ENCODE measurements at regions not wholly inside any gene's neighbourhood (a gene's known extent, or its start where the extent isn't known, plus 50 kb on each side); places are given as distances from the start of the nearest gene placed in this dataset.

GRCh38 chr10:10094691-10095090 lies 923.0 kb upstream of the CELF2 start:
- no peak for DNase-seq (ENCODE audit: low read depth, low spot score)

GRCh38 chr10:10096296-10096695 lies 921.4 kb upstream of the CELF2 start:
- DNase-seq (ENCODE audit: low read depth, low spot score), result no peak

- DNase-seq (ENCODE audit: low read depth, low spot score), result no peak
Measured at GRCh38 chr10:10096898-10097297, 920.8 kb upstream of the CELF2 start.

GRCh38 chr10:10101106-10101505 lies 916.6 kb upstream of the CELF2 start:
- DNase-seq (ENCODE audit: low read depth, low spot score), result no peak

GRCh38 chr10:10110844-10111490 lies 906.7 kb upstream of the CELF2 start:
- DNase-seq (ENCODE audit: low read depth, low spot score), result no peak

DNA sequence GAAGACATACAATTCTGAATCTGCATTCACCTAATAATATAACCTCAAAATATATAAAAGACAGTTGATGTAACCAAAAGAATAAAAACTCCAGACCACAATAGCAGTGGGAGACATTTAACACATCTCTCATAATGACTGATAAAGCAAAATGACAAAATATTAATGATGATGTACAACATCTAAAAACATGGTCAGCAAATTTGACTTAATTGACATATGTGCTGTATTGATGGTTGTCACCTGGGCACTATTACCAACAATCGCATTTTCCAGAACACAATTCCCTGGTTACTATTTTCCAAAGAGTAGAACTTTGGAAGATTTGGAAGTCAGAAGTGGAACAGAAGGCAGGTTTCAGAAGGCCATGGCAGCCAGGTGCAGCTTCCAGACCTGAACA lies 899.5 kb upstream of the CELF2 start:
- no peak for DNase-seq (ENCODE audit: low read depth, low spot score)

DNA sequence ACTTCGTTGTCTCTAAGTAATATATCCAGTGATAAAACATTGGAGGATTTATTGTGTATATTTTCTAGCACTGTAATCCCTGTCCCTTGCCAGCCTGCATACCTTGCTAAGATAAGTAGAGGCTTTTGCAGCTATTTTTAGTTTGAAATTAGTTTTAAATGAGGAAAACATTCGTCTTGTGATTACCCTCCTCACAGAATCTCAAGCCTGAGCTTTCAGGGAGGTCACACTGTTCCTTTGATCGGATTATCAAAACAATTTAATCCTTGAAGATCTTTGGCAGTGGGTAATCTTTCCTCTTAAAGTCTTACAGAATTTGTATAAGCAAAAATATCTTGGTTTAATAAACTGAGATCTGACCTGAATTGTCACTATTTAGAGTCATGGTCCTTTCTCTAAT lies 897.0 kb upstream of the CELF2 start:
- DNase-seq (ENCODE audit: low read depth, low spot score), result no peak

DNA sequence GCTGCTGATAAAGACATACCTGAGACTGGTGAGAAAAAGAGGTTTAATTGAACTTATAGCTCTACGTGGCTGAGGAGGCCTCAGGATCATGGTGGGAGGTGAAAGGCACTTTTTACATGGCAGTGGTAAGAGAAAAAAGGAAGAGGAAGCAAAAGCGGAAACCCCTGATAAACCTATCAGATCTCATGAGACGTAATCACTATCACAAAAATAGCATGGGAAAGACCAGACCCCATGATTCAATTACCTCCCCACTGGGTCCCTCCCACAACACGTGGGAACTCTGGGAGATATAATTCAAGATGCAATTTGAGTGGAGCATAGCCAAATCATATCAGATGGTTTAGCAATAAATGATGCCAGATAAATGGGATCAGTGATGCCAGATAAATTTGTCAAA lies 892.0 kb upstream of the CELF2 start:
- DNase-seq (ENCODE audit: low read depth, low spot score), result no peak

- no peak for DNase-seq (ENCODE audit: low read depth, low spot score)
Measured at GRCh38 chr10:10126218-10126617, 891.5 kb upstream of the CELF2 start.

DNA sequence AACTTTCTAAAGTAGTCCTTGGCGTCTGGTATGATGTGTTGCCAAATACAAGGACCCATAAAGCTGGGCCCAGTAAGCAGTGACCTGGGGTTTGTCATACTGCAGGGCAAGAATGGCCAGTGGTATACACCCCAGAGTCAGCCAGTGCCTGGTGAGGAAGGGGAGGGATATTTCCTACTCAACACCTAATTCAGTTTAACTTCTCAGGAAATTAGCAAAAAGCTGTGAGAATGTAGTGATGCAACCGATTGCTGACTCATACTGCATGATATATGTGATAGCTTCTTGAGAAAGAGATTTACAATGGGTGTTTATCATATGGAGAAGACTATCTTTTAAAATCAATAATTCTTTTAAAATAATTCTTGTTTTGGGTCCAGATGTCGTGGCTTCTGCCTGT lies 889.3 kb upstream of the CELF2 start:
- DNase-seq (ENCODE audit: low read depth, low spot score), result no peak

GRCh38 chr10:10130686-10131085 lies 887.0 kb upstream of the CELF2 start:
- no peak for DNase-seq (ENCODE audit: low read depth, low spot score)

DNA sequence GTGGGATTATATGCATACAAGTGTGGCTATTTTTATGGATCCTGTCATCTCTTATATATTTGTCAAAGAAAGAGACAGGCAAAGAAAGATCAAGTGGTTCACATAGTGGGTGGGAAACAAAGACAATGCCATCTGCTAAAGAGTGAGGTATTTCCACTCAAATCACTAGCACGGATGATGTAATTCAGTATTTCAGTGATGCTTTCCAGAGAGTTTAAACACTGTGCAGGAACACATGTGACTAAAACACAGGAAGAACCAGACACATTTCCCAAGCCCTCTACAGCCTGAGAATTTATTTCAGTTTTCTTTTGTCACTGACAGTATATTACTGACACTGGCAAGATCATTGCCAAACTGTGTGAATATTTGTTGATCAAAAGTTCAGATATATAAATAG lies 885.7 kb upstream of the CELF2 start:
- no peak for DNase-seq (ENCODE audit: low read depth, low spot score)

DNA sequence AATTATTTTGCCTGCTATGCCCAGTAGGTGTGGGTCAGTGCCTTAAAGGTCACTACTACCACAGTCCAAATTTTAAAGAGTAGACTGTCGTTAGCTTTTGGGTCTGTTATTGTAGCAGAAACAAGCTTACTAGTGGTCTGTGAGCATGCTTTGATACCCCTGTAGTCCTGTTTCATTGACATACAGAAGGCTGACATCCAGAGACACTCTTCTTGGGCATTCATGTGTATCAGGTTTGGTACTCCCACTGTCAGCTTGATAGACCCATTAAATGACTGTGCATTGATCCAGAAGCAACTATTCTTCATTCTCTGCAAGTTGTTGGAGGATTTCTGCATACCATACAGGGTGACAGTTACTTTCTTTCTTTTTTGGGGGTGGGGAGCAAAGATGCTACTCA lies 884.4 kb upstream of the CELF2 start:
- DNase-seq (ENCODE audit: low read depth, low spot score), result no peak

DNA sequence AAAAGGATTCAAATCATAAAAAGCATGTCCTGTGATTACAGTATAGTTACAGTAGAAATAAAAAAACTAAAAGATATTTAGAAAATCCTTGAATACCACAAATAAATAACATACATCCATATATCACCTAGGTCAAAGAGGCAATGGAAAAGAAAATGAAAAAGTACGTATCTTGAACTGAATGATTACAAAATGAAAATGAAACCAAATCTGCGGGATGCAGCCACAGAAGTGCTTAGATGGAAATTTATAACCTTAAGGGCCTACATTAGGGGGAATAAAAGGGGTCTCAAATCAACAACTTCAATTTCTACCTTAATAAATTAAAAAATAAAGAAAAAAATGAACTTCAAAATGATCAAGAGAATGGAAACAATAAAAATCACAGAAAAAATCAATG lies 879.0 kb upstream of the CELF2 start:
- DNase-seq (ENCODE audit: low read depth, low spot score), result no peak

DNA sequence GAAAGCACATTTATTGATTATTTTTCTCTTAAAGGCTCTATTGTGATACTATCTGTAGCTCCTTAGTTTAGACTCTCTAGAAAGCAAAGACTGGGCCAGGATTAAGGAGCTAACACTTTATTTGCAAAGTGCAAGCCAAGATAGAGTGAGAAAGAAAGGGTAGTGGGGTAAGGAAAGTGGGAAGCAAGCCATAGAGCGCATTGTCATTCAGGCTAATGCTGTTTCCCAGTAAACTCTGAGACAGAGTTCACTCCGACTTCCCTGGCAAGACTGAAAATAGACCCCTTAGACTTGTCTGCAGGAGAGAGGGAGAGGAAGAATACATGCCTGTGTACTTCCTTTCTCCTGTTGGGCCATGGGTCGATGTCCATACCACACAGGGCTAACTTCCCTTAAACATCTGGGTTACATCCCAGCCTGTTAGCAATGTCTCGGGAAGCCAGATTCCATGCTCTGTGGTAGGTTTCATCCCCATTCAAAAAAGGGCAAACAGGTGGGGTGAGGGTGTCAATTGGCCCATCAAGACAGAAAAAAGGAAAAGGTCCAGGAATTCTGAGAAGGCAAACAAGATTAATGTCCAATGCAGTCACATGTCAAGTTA lies 875.8 kb upstream of the CELF2 start:
- no peak for DNase-seq (ENCODE audit: low read depth, low spot score)

DNA sequence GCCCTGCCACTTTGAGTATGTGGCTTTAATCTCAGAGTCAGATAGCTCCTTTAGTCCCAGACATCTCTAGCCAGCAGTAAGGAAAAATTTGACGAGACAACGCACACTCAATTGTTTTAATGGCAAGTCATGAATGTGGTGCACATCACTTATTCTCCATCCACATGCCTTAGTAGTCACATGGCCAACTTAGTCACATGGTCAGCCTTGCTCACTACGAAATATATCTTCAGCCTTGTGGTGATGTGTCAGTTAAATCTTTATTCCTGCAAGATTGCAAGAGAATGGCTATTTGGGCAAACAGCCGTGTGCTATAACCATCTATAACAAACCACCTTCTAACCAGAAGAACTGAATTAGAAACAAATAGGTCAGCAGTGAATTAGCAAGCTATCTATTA lies 871.1 kb upstream of the CELF2 start:
- DNase-seq (ENCODE audit: low read depth, low spot score), result no peak

DNA sequence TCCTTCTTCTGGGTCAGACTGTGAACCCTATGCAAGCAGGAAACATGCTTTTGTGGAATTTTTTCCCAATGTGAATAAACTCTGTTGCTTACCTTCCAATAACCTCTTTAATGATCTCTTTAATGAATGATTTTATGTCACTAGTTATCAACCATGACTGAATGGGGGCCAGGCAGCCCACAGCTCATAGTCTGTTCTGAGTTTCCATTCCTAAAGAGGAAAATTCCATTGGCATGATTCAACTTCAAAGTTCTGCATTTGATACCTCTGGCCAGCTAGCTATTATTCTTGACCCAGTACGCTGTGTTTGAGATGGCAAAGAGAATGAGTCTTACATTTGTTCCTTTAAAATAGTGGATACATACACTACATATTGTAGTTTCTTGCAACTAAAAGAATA lies 867.8 kb upstream of the CELF2 start:
- DNase-seq (ENCODE audit: low read depth, low spot score), result no peak

DNA sequence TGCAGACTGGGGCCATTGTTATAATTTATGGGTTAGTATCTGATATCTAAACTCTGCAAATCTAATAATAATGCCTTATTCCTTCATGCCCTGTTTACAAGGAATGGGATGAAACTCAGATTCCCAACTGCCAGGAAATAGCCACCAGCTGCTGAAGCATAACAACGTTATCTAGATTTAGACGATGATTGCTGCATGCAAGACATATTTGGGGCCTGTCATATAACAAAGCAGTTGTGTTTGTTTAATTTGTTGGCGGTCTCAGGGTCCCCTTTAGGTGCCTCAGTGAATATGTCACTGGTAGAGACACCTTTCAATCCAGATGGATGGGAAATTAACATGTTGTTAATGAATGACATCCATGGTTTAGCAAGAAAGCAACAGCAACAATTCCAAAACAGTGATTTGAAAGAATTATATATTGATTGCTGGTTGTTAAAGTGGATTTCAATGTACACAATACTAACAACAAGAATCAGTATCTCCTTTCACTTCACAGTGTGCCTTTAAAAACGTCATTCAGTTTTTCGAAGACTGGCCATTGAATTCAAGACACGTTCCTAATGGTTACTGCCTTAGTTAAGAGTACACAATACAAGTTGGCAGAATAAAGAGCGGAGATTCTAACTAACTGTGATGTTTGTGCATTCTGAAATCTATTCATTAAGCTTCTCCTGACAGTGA lies 860.6 kb upstream of the CELF2 start:
- DNase-seq (ENCODE audit: low read depth, low spot score), result no peak

- no peak for DNase-seq (ENCODE audit: low read depth, low spot score)
Measured at GRCh38 chr10:10160821-10161312, 856.8 kb upstream of the CELF2 start.

DNA sequence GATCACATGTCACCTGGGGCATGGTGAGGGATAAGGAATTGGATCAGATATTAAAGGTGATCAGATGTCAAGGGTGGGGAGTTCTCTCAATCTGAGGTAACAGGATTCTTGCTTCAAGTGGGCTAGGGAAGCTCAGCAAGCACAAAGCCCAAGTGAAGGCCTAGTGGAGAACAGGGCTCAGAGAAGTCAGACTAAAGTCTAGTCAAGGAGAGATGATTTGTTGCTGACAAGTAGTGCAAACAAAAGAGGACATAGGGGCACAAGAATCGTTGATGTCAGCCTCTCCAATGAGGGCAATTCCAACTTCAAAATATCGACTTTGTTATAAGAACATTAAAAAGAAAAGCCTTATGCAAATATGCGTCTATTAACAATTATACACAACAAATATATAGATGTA lies 852.8 kb upstream of the CELF2 start:
- no peak for DNase-seq (ENCODE audit: low read depth, low spot score)

DNA sequence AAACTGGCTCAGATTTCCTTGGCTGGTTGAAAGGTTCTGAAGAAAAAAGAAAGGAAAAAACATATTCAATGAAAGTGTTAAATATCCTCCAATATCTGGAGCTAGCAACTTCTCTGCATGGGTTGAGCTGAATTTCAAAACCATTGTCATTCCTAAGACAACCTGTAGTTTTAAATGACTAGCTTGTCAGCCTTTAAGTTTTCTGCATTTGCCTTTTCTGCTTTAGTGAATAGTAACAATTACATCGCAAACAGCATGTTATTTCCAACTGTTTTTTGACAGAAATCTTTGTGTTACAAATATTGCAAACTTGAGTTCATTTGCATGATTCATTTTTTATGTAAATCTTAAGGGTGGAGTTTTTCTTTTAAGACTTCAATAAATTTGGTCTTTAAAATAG lies 852.3 kb upstream of the CELF2 start:
- DNase-seq (ENCODE audit: low read depth, low spot score), result no peak

- no peak for DNase-seq (ENCODE audit: low read depth, low spot score)
Measured at GRCh38 chr10:10178476-10178875, 839.2 kb upstream of the CELF2 start.

DNA sequence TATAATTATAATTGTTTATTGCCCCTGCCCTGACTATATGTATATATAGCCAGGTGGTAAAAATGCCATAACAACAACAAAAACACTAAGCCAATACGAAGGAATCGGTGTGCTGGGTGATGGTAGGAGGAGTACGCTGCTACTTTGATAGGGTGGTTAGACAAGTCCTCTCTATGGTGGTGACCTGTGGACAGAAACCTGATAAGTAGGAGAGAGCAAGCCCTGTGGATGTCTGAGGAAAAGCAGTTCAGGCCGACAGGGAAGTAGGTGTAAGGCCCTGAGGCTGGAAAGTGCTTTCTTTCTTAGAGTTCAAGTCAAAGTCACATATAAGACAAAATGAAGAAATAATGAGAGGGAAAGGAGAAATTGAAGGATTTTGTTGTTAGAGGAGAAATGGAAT lies 823.8 kb upstream of the CELF2 start:
- DNase-seq (ENCODE audit: low read depth, low spot score), result peak; percentile 20
